RWPE2 (cell line): ENCODE measurements at regions not wholly inside any gene's neighbourhood (a gene's known extent, or its start where the extent isn't known, plus 50 kb on each side); places are given as distances from the start of the nearest gene placed in this dataset.

Experiments
- ATAC-seq: fragments of 200-7000 bp; cut with Tn5 transposase; 3 replicates; pipeline ENCODE4 v1.9.1; 2021; ENCODE audit warnings: low read depth
- DNase-seq: peaks from one replicate; pipeline ENCODE4 v3.0.0-alpha.2; 2020; ENCODE audit warnings: low spot score
- H3K27ac ChIP-seq: fragments of 450-650 bp; 2 replicates; pipeline ENCODE4 v1.5.1; 2017; ENCODE audit warnings: mild to moderate bottlenecking; ENCODE audit not compliant: poor library complexity, severe bottlenecking
- H3K27me3 ChIP-seq: fragments of 250-450 bp; sonication (Bioruptor Pico); 2 replicates; pipeline ENCODE4 v1.5.1; 2021; ENCODE audit warnings: mild to moderate bottlenecking, moderate library complexity; ENCODE audit not compliant: insufficient read depth, poor library complexity, severe bottlenecking
- H3K36me3 ChIP-seq: fragments of 250-450 bp; sonication (Bioruptor Pico); 2 replicates; pipeline ENCODE4 v1.5.1; 2020; ENCODE audit warnings: low read depth, mild to moderate bottlenecking, moderate library complexity
- H3K4me1 ChIP-seq: fragments of 250-450 bp; sonication (Bioruptor Pico); 2 replicates; pipeline ENCODE4 v1.5.1; 2021; ENCODE audit warnings: mild to moderate bottlenecking, moderate library complexity; ENCODE audit not compliant: insufficient read depth, poor library complexity, severe bottlenecking
- H3K4me3 ChIP-seq: fragments of 250-450 bp; sonication (Bioruptor Pico); 2 replicates; pipeline ENCODE4 v1.5.1; 2021; ENCODE audit warnings: mild to moderate bottlenecking, moderate library complexity; ENCODE audit not compliant: severe bottlenecking
- H3K9me3 ChIP-seq: fragments of 250-450 bp; sonication (Bioruptor Pico); 2 replicates; pipeline ENCODE4 v1.5.1; 2021; ENCODE audit warnings: mild to moderate bottlenecking, moderate library complexity; ENCODE audit not compliant: severe bottlenecking
- CTCF ChIP-seq: fragments of 450-650 bp; IDR thresholded peaks from one replicate; pipeline ENCODE4 v1.5.1; 2017; ENCODE audit warnings: mild to moderate bottlenecking, moderate library complexity; ENCODE audit not compliant: poor library complexity, severe bottlenecking

- peaks cover 4% of the 10 kb centered on the region for H3K27me3 ChIP-seq
- no peaks in the 10 kb centered on the region for H3K36me3 ChIP-seq
- no peak overlapping the region for H3K27ac ChIP-seq
- TF ChIP-seq CTCF = no peak
- H3K4me3 ChIP-seq = no peak overlapping the region
- ATAC-seq = no peak
- H3K4me1 ChIP-seq = no peaks in the 10 kb centered on the region
- DNase-seq = no peak
- H3K9me3 ChIP-seq = no peaks in the 10 kb centered on the region
Measured at GRCh38 chr4:111274060-111274459, 651.2 kb upstream of the PITX2 start.

DNA sequence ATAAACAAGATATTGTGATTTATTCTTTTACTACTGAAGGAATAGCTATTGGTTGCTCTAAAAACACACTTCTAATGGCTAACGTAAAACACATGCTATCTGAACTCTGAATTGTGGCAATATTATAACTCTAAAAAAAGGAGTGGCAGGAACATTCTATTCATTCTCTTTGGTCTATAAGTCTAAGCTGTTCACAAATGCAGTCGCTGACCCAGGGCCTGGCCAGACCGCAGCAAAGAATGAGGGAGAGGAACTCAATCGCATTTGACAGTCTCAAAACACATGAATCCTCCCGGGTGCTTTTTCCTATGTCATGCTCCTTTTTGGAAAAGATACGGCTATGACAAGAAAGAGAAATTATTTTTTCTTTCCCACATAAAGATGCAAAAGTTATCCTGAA lies 651.6 kb upstream of the PITX2 start:
- Histone ChIP-seq H3K4me1 (no peaks in the 10 kb centered on the region), H3K27ac (no peak overlapping the region), H3K36me3 (no peaks in the 10 kb centered on the region), H3K27me3 (peaks cover 4% of the 10 kb centered on the region), H3K9me3 (no peaks in the 10 kb centered on the region), H3K4me3 (no peak overlapping the region)
- DNase-seq = no peak
- no peak for ATAC-seq
- TF ChIP-seq CTCF = no peak

GRCh38 chr4:111281219-111281618 lies 658.3 kb upstream of the PITX2 start:
- no peaks in the 10 kb centered on the region for H3K4me1 ChIP-seq
- H3K27ac ChIP-seq = no peak overlapping the region
- H3K36me3 ChIP-seq = no peaks in the 10 kb centered on the region
- no peaks in the 10 kb centered on the region for H3K9me3 ChIP-seq
- peaks cover 10% of the 10 kb centered on the region for H3K27me3 ChIP-seq
- no peak overlapping the region for H3K4me3 ChIP-seq
- no peak for TF ChIP-seq CTCF
- ATAC-seq (no peak), DNase-seq (no peak)

DNA sequence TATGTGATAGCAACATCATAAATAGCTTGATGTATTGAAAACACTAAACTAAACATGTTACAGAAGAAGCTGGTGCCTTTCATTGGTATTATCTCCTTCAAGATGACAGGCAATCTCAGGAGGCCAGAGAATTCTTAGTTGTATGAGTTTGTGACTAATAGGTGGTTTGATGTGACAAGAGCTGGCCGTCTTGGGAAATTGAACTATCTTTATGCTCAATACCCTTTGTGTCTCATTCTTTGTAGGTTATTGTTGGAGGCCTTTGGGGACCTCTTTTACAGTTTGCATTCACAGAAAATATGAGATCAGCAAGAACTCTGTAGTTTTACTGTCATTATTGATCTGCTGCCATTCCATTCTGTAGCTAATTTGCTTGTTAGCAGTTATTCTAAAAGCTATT lies 659.2 kb upstream of the PITX2 start:
- Histone ChIP-seq H3K4me1 (no peaks in the 10 kb centered on the region), H3K36me3 (no peaks in the 10 kb centered on the region), H3K4me3 (no peak overlapping the region), H3K9me3 (no peaks in the 10 kb centered on the region), H3K27ac (no peak overlapping the region), H3K27me3 (peaks cover 10% of the 10 kb centered on the region)
- ATAC-seq (no peak), DNase-seq (no peak)
- no peak for TF ChIP-seq CTCF

GRCh38 chr4:111283066-111283677 lies 660.3 kb upstream of the PITX2 start:
- peak; percentile 95 for TF ChIP-seq CTCF
- no peak for ATAC-seq
- peak; percentile 23 for DNase-seq
- Histone ChIP-seq H3K27ac (no peak overlapping the region), H3K4me1 (no peaks in the 10 kb centered on the region), H3K27me3 (peaks cover 10% of the 10 kb centered on the region), H3K36me3 (no peaks in the 10 kb centered on the region), H3K9me3 (no peaks in the 10 kb centered on the region), H3K4me3 (no peak overlapping the region)
